Prostate gland (tissue), 2 donors: ENCODE measurements at regions not wholly inside any gene's neighbourhood (a gene's known extent, or its start where the extent isn't known, plus 50 kb on each side); places are given as distances from the start of the nearest gene placed in this dataset.

Source experiments
- DNase-seq: peaks from one replicate; pipeline ENCODE4 v3.0.0-alpha.2; 2019; ENCODE audit warnings: low spot score
- H3K27ac ChIP-seq, 2 donors: fragments of 200-600 bp; sonication (generic); 2 replicates each; pipeline ENCODE4 v1.5.1; 2017 to 2019
- H3K27me3 ChIP-seq: fragments of 200-600 bp; sonication (generic); replicated peaks from 2 replicates; pipeline ENCODE4 v1.5.1; 2019; ENCODE audit not compliant: insufficient read depth
- H3K36me3 ChIP-seq, 2 donors: fragments of 200-600 bp; sonication (generic); 1 replicate in 1 of 2; 2 replicates in 1 of 2; pipeline versions ENCODE4 v1.5.1 to v1.8.1; 2017 to 2019
- H3K4me1 ChIP-seq: fragments of 200-600 bp; sonication (generic); replicated peaks from 2 replicates; pipeline ENCODE4 v1.5.1; 2019
- H3K4me3 ChIP-seq, 2 donors: fragments of 200-600 bp; sonication (generic); 2 replicates each; pipeline ENCODE4 v1.5.1; 2017 to 2019
- H3K9me3 ChIP-seq: fragments of 200-600 bp; sonication (generic); 2 replicates; pipeline ENCODE4 v1.5.1; 2017
- POLR2A ChIP-seq: fragments of 450-650 bp; IDR thresholded peaks from one replicate; pipeline ENCODE4 v1.6.1; 2016; ENCODE audit warnings: antibody characterized with exemption, mild to moderate bottlenecking
- POLR2AphosphoS5 ChIP-seq: sonication (generic); formaldehyde crosslinking; IDR thresholded peaks from one replicate; pipeline ENCODE4 v1.6.1; 2017; ENCODE audit warnings: antibody characterized with exemption
- WGBS: methylation state at CpG from one replicate; pipeline ENCODE4 v1.1.5; 2018; 5-methylcytosine and 5-hydroxymethylcytosine counted together
- intact Hi-C: fragments of 100-400 bp; cut with DNase I; formaldehyde crosslinking; loops from one replicate; pipeline ENCODE4 v1.14.2; 2022
- TF ChIP-seq, protein P1 (sequence below), 4 experiments: fragments of 200-600 bp in 2 of 4; fragments of 450-650 bp in 2 of 4; sonication (generic) in 2 of 4; IDR thresholded peaks; 1 replicate in 3 of 4; 2 replicates in 1 of 4; pipeline ENCODE4 v1.5.1; 2016 to 2019; ENCODE audit warnings: antibody characterized with exemption in 4 of 4, mild to moderate bottlenecking in 2 of 4, moderate library complexity in 2 of 4

DNA sequence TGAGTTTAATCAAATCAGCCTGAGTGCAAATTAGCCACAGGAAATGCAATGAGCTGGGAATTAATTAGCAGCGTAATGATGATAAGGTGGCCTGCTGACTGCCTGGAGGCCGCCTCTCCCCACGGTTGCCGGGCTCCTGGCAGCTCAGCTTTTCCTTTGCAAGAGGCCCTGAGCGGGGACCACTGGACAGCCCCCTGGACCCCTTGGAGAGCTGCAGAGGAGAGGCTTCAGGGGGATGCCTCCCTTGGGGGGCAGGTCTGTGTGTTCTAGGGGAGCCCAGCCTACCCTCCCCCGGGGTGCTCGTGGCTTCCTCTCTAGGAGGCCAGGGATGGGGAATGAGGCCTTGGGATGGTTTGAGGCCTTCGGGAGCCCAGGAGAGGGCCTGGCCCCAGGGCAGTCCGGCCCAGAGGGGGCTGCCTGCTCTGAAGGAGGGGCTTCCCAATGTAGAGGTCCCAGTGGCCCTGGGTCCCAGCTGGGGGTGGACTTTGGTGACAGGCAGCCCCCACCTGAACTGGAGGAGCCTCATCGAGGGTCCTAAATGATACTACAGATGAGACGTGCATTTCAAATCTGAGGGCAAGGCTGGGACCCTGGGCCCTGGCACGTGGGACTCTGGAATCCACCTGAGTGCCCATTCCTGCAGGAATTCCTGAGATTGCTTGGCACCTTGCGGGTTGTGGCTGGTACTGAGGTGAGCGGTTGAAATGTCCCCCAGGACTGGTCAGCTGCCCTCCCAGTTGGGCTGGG, 66.4 kb upstream of the BHLHE23 start:
- 43% methylated on average over 12 of the region's 14 CpGs for WGBS
- intact Hi-C loops = no loop called here
- no peaks in the 10 kb centered on the region for H3K36me3 ChIP-seq
- peaks cover 25% of the 10 kb centered on the region for H3K27me3 ChIP-seq
- H3K4me1 ChIP-seq = no peaks in the 10 kb centered on the region
- TF ChIP-seq, protein P1, sequence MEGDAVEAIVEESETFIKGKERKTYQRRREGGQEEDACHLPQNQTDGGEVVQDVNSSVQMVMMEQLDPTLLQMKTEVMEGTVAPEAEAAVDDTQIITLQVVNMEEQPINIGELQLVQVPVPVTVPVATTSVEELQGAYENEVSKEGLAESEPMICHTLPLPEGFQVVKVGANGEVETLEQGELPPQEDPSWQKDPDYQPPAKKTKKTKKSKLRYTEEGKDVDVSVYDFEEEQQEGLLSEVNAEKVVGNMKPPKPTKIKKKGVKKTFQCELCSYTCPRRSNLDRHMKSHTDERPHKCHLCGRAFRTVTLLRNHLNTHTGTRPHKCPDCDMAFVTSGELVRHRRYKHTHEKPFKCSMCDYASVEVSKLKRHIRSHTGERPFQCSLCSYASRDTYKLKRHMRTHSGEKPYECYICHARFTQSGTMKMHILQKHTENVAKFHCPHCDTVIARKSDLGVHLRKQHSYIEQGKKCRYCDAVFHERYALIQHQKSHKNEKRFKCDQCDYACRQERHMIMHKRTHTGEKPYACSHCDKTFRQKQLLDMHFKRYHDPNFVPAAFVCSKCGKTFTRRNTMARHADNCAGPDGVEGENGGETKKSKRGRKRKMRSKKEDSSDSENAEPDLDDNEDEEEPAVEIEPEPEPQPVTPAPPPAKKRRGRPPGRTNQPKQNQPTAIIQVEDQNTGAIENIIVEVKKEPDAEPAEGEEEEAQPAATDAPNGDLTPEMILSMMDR (IDR thresholded peaks at IDR 0.05) = no peak
- TF ChIP-seq POLR2AphosphoS5 (no peak), POLR2A (no peak)
- H3K9me3 ChIP-seq = no peaks in the 10 kb centered on the region
- DNase-seq = no peak
- no peak overlapping the region for H3K4me3 ChIP-seq
- H3K27ac ChIP-seq = no peak overlapping the region

DNA sequence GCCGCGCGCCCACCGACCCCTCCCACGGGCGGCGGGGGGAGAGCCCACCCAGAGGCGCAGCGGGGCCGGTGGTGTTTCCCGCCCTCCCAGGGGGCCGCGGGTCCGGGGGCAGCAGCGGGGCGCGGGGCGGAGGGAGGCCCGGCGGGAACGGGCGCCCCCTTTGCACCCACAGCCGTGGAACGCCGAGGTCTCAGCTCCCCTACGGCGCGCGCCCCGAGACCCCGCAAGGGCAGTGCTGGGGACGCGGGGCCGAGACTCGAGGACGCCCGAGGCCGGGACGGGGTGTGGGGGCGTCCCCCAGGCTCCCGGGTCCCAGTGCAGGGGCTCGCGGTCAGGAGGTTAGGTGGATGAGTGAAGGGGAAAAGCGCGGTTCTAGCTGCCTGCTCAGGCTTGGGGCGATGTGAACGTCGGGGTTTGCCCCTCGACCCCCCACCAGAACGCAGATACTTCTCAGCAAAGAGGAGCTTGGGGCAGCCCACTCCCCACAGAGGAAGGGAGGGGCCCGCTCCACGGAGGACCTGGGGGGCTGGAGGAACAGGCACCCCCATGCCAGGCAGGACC, 65.5 kb upstream of the BHLHE23 start:
- 7% methylated on average over 28 of the region's 52 CpGs for WGBS
- peaks cover 26% of the 10 kb centered on the region for H3K27me3 ChIP-seq
- intact Hi-C loops = no loop called here
- H3K9me3 ChIP-seq = no peaks in the 10 kb centered on the region
- no peak overlapping the region for H3K4me3 ChIP-seq
- no peaks in the 10 kb centered on the region for H3K36me3 ChIP-seq
- TF ChIP-seq POLR2AphosphoS5 = no peak
- TF ChIP-seq, protein P1 (IDR thresholded peaks at IDR 0.05) = no peak
- TF ChIP-seq POLR2A = no peak
- H3K4me1 ChIP-seq = no peaks in the 10 kb centered on the region
- no peak for DNase-seq
- H3K27ac ChIP-seq = no peak overlapping the region

DNA sequence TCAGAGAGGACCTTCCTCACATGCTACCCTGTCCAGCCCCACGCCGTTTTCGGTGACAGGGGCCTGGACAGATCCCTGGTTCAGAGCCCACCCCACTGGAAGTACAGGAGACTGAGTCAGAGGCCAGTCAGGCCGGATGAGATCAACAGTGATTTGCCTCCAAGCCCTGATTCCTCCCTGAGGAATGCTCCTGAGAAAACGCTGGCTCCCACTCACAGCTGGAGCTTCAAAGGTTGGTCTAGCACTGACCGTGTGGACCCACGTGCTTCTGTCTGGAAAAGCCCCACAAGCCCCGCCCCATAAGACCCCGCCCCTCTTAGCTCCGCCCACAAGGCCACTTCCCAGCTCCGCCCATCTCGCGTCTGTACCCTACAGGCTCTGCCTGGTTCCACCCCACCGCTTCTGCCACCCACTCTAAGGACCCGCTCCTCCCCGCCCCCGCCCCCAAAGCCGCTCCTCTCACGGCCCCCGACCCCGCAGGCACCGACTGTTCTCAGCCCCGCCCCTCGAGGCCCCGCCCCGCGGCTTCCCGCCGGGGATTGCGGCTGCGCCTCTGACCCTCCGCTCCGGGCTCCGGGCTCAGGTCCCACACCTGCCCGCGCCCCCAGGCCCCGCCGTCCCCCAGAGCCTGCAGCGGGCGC, 64.9 kb upstream of the BHLHE23 start:
- no peaks in the 10 kb centered on the region for H3K4me1 ChIP-seq
- H3K9me3 ChIP-seq = no peaks in the 10 kb centered on the region
- no peak overlapping the region for H3K4me3 ChIP-seq
- H3K36me3 ChIP-seq = no peaks in the 10 kb centered on the region
- TF ChIP-seq POLR2A (no peak), POLR2AphosphoS5 (no peak)
- TF ChIP-seq, protein P1 (IDR thresholded peaks at IDR 0.05) = no peak
- 19% methylated on average over 22 of the region's 40 CpGs for WGBS
- no peak for DNase-seq
- H3K27ac ChIP-seq = no peak overlapping the region
- peaks cover 27% of the 10 kb centered on the region for H3K27me3 ChIP-seq
- intact Hi-C loops = no loop called here

DNA sequence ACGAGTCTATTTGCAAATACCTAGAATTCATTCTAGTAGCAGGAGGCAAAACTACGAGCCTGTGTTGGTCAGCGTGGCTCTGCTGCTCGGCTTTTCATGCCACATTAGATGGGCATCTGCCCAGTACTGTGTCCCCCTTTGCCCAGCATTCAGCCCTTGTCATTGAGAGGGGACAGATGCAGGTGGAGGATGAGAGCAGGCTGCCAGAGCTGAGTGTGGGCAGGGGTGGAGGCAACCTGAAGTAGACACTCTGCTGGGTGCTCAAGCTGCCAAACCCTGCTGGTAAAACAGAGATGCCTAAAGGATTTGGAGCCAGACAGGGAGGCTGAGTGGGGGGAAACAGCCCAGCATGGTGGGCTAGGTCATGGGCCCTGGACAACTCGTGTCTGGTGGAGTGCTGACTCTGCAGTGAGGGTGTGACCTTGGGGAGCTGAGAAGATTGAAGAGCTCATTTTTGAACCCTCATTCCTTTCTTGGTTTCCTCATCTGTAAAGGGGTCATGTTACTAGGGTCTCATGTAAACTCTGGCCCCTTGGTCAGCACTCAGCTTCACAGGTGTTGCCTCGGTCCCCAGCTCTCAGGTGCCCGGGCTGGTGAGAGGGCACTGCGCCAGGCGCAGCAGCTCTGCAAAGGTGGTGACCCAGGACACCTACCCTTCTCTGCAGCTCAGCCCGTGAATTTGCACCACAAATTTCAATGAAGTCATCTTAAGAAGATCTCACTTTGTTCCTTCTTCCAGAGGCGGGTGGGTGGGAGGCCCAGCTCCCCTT, 64.2 kb upstream of the BHLHE23 start:
- peaks cover 27% of the 10 kb centered on the region for H3K27me3 ChIP-seq
- no peak overlapping the region for H3K4me3 ChIP-seq
- H3K4me1 ChIP-seq = no peaks in the 10 kb centered on the region
- H3K27ac ChIP-seq = no peak overlapping the region
- DNase-seq = no peak
- WGBS = 86% methylated on average over 11 of the region's 11 CpGs
- intact Hi-C loops = no loop called here
- no peak for TF ChIP-seq POLR2A
- TF ChIP-seq, protein P1 (IDR thresholded peaks at IDR 0.05) = no peak
- H3K9me3 ChIP-seq = no peaks in the 10 kb centered on the region
- no peaks in the 10 kb centered on the region for H3K36me3 ChIP-seq
